ENCODE measurements at regions not wholly inside any gene's neighbourhood (a gene's known extent, or its start where the extent isn't known, plus 50 kb on each side); places are given as distances from the start of the nearest gene placed in this dataset.
"Not testable (repeated sequence)": the region's sequence is repeated elsewhere in the genome, so short reads cannot be mapped to it uniquely, and the experiment has no call there.

GRCh38 chr17:21774263-21774662 is 81.9 kb downstream of the KCNJ18 start:
- no TSS peak for BruUV-seq (replicated peaks)
- Mint-ChIP-seq H3K27ac (ENCODE audit: low read depth, unreplicated experiment) (no peak overlapping the region), H3K9me3 (ENCODE audit: unreplicated experiment) (peaks cover 13% of the 10 kb centered on the region), H3K4me3 (ENCODE audit: unreplicated experiment) (no peak overlapping the region), H3K27me3 (ENCODE audit: insufficient read depth, unreplicated experiment) (no peaks in the 10 kb centered on the region), H3K4me1 (ENCODE audit: insufficient read depth, unreplicated experiment) (no peaks in the 10 kb centered on the region), H3K36me3 (ENCODE audit: insufficient read depth, unreplicated experiment) (no peaks in the 10 kb centered on the region)
- intact Hi-C loops (cut with micrococcal nuclease) = no loop called here
- no peak for TF ChIP-seq CTCF (IDR thresholded peaks at IDR 0.05; ENCODE audit: unreplicated experiment)
- POLR2A ChIA-PET = no interaction called here
- CTCF ChIA-PET = no interaction called here
- no peak for DNase-seq (ENCODE audit: unreplicated experiment)

GRCh38 chr17:21775566-21775965 is 83.2 kb downstream of the KCNJ18 start:
- H3K9me3 Mint-ChIP-seq (ENCODE audit: unreplicated experiment) = peaks cover 13% of the 10 kb centered on the region
- intact Hi-C loops (cut with micrococcal nuclease); H3K27me3 Mint-ChIP-seq (ENCODE audit: insufficient read depth, unreplicated experiment); H3K4me3 Mint-ChIP-seq (ENCODE audit: unreplicated experiment); BruUV-seq (replicated peaks); H3K36me3 Mint-ChIP-seq (ENCODE audit: insufficient read depth, unreplicated experiment); POLR2A ChIA-PET; H3K27ac Mint-ChIP-seq (ENCODE audit: low read depth, unreplicated experiment); CTCF ChIA-PET; H3K4me1 Mint-ChIP-seq (ENCODE audit: insufficient read depth, unreplicated experiment); DNase-seq (ENCODE audit: unreplicated experiment): not testable (repeated sequence)

- H3K27ac Mint-ChIP-seq (ENCODE audit: low read depth, unreplicated experiment); BruUV-seq (replicated peaks); H3K4me1 Mint-ChIP-seq (ENCODE audit: insufficient read depth, unreplicated experiment); DNase-seq (ENCODE audit: unreplicated experiment); CTCF ChIA-PET; H3K27me3 Mint-ChIP-seq (ENCODE audit: insufficient read depth, unreplicated experiment); H3K36me3 Mint-ChIP-seq (ENCODE audit: insufficient read depth, unreplicated experiment); H3K4me3 Mint-ChIP-seq (ENCODE audit: unreplicated experiment); intact Hi-C loops (cut with micrococcal nuclease); POLR2A ChIA-PET: not testable (repeated sequence)
- H3K9me3 Mint-ChIP-seq (ENCODE audit: unreplicated experiment) = peaks cover 13% of the 10 kb centered on the region
Observed at GRCh38 chr17:21776921-21777320, 84.6 kb downstream of the KCNJ18 start.

GRCh38 chr17:21778866-21779265 is 86.5 kb downstream of the KCNJ18 start:
- H3K4me1 Mint-ChIP-seq (ENCODE audit: insufficient read depth, unreplicated experiment); H3K27me3 Mint-ChIP-seq (ENCODE audit: insufficient read depth, unreplicated experiment); POLR2A ChIA-PET; H3K36me3 Mint-ChIP-seq (ENCODE audit: insufficient read depth, unreplicated experiment); DNase-seq (ENCODE audit: unreplicated experiment); H3K27ac Mint-ChIP-seq (ENCODE audit: low read depth, unreplicated experiment); BruUV-seq (replicated peaks); intact Hi-C loops (cut with micrococcal nuclease); H3K4me3 Mint-ChIP-seq (ENCODE audit: unreplicated experiment); CTCF ChIA-PET: not testable (repeated sequence)
- H3K9me3 Mint-ChIP-seq (ENCODE audit: unreplicated experiment) = peaks cover 13% of the 10 kb centered on the region

DNA sequence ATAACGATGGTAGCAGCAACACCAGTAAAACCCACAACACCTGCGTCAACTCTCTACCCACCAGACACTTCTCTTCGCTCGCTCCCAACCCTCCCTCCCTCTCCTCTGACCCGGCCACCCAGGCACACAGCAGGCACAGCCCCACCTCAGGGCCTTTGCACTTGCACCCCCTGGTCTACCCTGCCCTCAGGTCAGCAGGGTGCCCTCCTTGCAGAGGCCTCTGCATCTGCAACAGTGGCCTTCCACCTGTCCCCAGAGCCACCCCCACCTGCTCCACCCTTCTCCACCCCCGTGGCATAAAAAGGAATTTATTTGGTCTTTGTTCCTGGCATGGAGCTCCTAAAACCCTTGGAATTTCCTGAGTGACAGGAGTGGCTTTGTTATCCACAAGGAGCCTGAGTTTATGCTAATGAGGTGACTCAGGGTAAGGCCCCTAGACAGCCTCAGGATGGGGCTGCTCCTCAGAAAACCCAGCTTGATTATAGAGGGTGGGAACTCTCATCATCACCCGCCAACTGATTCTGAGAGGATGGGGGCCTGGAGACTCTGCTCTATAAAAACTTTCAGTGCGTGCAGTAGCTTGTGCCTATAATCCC is 88.1 kb downstream of the KCNJ18 start:
- intact Hi-C loops (cut with micrococcal nuclease); H3K4me1 Mint-ChIP-seq (ENCODE audit: insufficient read depth, unreplicated experiment); DNase-seq (ENCODE audit: unreplicated experiment); H3K36me3 Mint-ChIP-seq (ENCODE audit: insufficient read depth, unreplicated experiment); H3K27me3 Mint-ChIP-seq (ENCODE audit: insufficient read depth, unreplicated experiment); H3K4me3 Mint-ChIP-seq (ENCODE audit: unreplicated experiment); BruUV-seq (replicated peaks); CTCF ChIA-PET; H3K27ac Mint-ChIP-seq (ENCODE audit: low read depth, unreplicated experiment): not testable (repeated sequence)
- POLR2A ChIA-PET = interaction anchor here (1.0 kb wide), 1 partner anchor 473 kb away, joined by 4 read pairs; no protein-coding TSS in a partner anchor
- H3K9me3 Mint-ChIP-seq (ENCODE audit: unreplicated experiment) = peaks cover 13% of the 10 kb centered on the region

DNA sequence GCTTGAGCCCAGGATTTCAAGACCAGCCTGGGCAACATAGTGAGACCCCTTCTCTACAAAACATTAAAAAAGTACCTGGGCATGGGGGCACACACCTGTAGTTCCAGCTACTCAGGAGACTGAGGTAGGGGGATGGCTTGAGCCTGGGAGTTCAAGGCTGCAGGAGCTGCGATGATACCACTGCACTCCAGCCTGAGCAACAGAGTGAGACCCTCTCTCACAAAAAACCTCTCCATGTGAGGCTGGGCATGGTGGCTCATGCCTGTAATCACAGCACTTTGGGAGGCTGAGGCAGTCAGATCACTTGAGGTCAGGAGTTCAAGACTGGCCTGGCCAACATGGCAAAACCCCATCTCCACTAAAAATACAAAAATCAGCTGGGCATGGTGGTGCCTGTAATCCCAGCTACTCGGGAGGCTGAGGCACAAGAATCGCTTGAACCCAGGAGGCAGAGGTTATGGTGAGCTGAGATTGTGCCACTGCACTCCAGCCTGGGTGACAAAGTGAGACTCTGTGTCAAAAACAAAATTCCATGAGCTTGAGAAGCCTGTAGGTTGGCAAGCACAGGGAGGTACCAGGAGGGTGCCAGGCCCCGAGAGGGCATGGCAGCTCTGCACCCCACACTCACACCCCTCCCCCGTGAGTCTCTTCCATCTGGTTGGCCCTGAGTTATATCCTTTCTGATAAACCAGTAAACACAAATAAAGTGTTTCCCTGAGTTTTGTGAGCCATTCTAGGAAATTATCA is 88.8 kb downstream of the KCNJ18 start:
- BruUV-seq (replicated peaks); intact Hi-C loops (cut with micrococcal nuclease); CTCF ChIA-PET; H3K36me3 Mint-ChIP-seq (ENCODE audit: insufficient read depth, unreplicated experiment); H3K4me1 Mint-ChIP-seq (ENCODE audit: insufficient read depth, unreplicated experiment); DNase-seq (ENCODE audit: unreplicated experiment); H3K27ac Mint-ChIP-seq (ENCODE audit: low read depth, unreplicated experiment); H3K4me3 Mint-ChIP-seq (ENCODE audit: unreplicated experiment); H3K27me3 Mint-ChIP-seq (ENCODE audit: insufficient read depth, unreplicated experiment): not testable (repeated sequence)
- peaks cover 14% of the 10 kb centered on the region for H3K9me3 Mint-ChIP-seq (ENCODE audit: unreplicated experiment)
- POLR2A ChIA-PET = interaction anchor here (1.0 kb wide), 1 partner anchor 474 kb away, joined by 4 read pairs; no protein-coding TSS in a partner anchor

- BruUV-seq (replicated peaks); H3K27me3 Mint-ChIP-seq (ENCODE audit: insufficient read depth, unreplicated experiment); DNase-seq (ENCODE audit: unreplicated experiment); POLR2A ChIA-PET; H3K27ac Mint-ChIP-seq (ENCODE audit: low read depth, unreplicated experiment); H3K36me3 Mint-ChIP-seq (ENCODE audit: insufficient read depth, unreplicated experiment); CTCF ChIA-PET; H3K4me1 Mint-ChIP-seq (ENCODE audit: insufficient read depth, unreplicated experiment); H3K4me3 Mint-ChIP-seq (ENCODE audit: unreplicated experiment); intact Hi-C loops (cut with micrococcal nuclease): not testable (repeated sequence)
- peaks cover 20% of the 10 kb centered on the region for H3K9me3 Mint-ChIP-seq (ENCODE audit: unreplicated experiment)
Observed at GRCh38 chr17:21781666-21782024, 89.3 kb downstream of the KCNJ18 start.

DNA sequence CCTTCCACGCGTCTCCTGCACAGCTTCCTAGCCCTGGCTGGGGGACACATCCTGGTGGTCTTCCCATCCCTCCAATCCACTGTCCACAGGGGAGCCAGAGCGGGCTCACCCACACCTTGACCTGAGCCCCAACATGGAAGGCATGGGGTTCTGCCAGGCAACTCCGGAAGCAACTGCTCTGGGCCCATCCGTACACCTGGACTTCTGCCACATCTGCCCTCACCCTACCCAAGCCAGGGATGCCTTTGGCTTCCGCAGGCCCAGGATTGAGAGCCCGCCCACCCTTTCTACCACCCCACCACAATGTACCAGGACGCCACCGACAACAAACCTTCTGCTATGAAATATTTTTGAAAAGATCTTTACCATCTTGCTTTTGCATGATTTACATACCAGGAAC is 89.8 kb downstream of the KCNJ18 start:
- not testable (repeated sequence) for BruUV-seq (replicated peaks)
- H3K9me3 Mint-ChIP-seq (ENCODE audit: unreplicated experiment) = peaks cover 20% of the 10 kb centered on the region

DNA sequence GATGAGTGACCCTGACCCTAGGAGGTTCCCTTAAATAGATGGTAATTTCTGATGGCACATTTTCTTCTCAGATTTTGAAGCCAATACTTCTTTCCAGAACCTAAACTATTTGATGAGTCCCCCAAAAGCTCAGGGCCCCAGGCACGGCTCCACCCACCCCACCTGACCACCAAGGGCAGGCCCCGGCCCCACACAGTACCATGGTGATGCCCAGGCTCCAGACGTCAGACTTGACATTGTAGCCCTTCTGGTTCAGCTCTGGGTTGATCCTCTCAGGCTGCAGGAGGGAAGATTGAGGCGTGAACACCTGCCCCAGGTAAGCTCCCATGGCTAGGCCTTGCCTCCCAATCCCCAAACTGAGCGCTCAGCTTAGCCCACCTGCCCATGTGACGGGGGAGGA is 90.3 kb downstream of the KCNJ18 start:
- POLR2A ChIA-PET; DNase-seq (ENCODE audit: unreplicated experiment); H3K36me3 Mint-ChIP-seq (ENCODE audit: insufficient read depth, unreplicated experiment); intact Hi-C loops (cut with micrococcal nuclease); H3K4me3 Mint-ChIP-seq (ENCODE audit: unreplicated experiment); H3K4me1 Mint-ChIP-seq (ENCODE audit: insufficient read depth, unreplicated experiment); CTCF ChIA-PET; BruUV-seq (replicated peaks); H3K27me3 Mint-ChIP-seq (ENCODE audit: insufficient read depth, unreplicated experiment); H3K27ac Mint-ChIP-seq (ENCODE audit: low read depth, unreplicated experiment): not testable (repeated sequence)
- H3K9me3 Mint-ChIP-seq (ENCODE audit: unreplicated experiment) = peaks cover 24% of the 10 kb centered on the region

More for the DNA sequence above, 89.8 kb downstream of the KCNJ18 start:
- H3K4me1 Mint-ChIP-seq (ENCODE audit: insufficient read depth, unreplicated experiment); H3K4me3 Mint-ChIP-seq (ENCODE audit: unreplicated experiment); H3K36me3 Mint-ChIP-seq (ENCODE audit: insufficient read depth, unreplicated experiment); intact Hi-C loops (cut with micrococcal nuclease); H3K27ac Mint-ChIP-seq (ENCODE audit: low read depth, unreplicated experiment); CTCF ChIA-PET; DNase-seq (ENCODE audit: unreplicated experiment); H3K27me3 Mint-ChIP-seq (ENCODE audit: insufficient read depth, unreplicated experiment); POLR2A ChIA-PET: not testable (repeated sequence)

Data from MCF 10A (cell line).